ENCODE measurements at regions not wholly inside any gene's neighbourhood (a gene's known extent, or its start where the extent isn't known, plus 50 kb on each side); places are given as distances from the start of the nearest gene placed in this dataset.

DNA sequence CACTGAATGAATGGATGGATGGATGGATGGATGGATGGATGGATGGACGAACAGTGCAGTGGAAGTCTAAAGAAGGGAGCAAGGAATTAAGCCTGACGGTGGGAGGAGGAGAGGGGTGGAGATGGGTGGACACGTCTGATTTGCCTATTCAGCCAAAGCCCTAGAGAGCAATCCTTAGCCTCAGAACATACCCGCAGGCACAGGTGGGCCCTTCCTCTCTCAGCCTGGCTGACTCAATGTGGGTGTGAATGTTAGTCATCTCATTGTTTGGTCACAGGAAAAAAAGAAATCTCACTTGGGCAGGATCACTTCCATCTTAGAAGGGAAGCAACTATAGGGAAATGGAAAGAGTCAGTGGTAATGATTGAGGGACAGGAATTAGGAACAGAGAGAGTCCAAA is 165.9 kb downstream of the PJA1 start:
- intact Hi-C loops (cut with DNase I): loop anchor here in 1 of 2 donors (5.0 kb wide), 1 partner anchor 167 kb away; no protein-coding TSS in a partner anchor
- H3K27me3 ChIP-seq (ENCODE audit: insufficient read depth in 3 of 3, low read length in 2 of 3): peaks cover 0 to 28% (median 0%) of the 10 kb centered on the region in 3 donors
- TF ChIP-seq CTCF (IDR thresholded peaks at IDR 0.05): no peak
- no peak for DNase-seq
- no peak overlapping the region for H3K4me3 ChIP-seq
- H3K27ac ChIP-seq: no peak overlapping the region
- 40 to 68% (median 67%) methylated on average over 4 of the region's 4 CpGs for WGBS, 3 donors
- peaks cover 5% of the 10 kb centered on the region for H3K4me1 ChIP-seq
- no peaks in the 10 kb centered on the region for H3K36me3 ChIP-seq (ENCODE audit: insufficient read depth in 1 of 2, low read depth in 1 of 2)
- ATAC-seq: no peak
- H3K9me3 ChIP-seq: no peaks in the 10 kb centered on the region

- Histone ChIP-seq H3K4me1 (peaks cover 5% of the 10 kb centered on the region), H3K9me3 (no peaks in the 10 kb centered on the region), H3K4me3 (no peak overlapping the region), H3K27ac (no peak overlapping the region), H3K27me3 (ENCODE audit: insufficient read depth in 3 of 3, low read length in 2 of 3) (peaks cover 0 to 28% (median 0%) of the 10 kb centered on the region in 3 donors), H3K36me3 (ENCODE audit: insufficient read depth in 1 of 2, low read depth in 1 of 2) (no peaks in the 10 kb centered on the region)
- ATAC-seq: peak in 1 of 4 donors; percentile 31
- TF ChIP-seq CTCF (IDR thresholded peaks at IDR 0.05): no peak
- DNase-seq: no peak
- WGBS, 3 donors: 62 to 75% (median 69%) methylated on average over 4 of the region's 4 CpGs
- intact Hi-C loops (cut with DNase I): loop anchor here in 1 of 2 donors (5.0 kb wide), 1 partner anchor 166 kb away; no protein-coding TSS in a partner anchor
Measured at GRCh38 chrX:68998716-68999115, 166.5 kb downstream of the PJA1 start.

GRCh38 chrX:68997911-68998310 is 167.3 kb downstream of the PJA1 start:
- intact Hi-C loops (cut with DNase I): loop anchor here in 1 of 2 donors (5.0 kb wide), 1 partner anchor 166 kb away; no protein-coding TSS in a partner anchor
- no peaks in the 10 kb centered on the region for H3K36me3 ChIP-seq (ENCODE audit: insufficient read depth in 1 of 2, low read depth in 1 of 2)
- ATAC-seq (peak in 3 of 4 donors; percentile 54 to 67 (median 63)), DNase-seq (peak in 1 of 2 donors; percentile 32)
- WGBS, 3 donors: 0 to 12% (median 9%) methylated on average over 1 to 2 of the region's 2 CpGs
- H3K4me3 ChIP-seq: no peak overlapping the region
- no peak for TF ChIP-seq CTCF (IDR thresholded peaks at IDR 0.05)
- H3K27me3 ChIP-seq (ENCODE audit: insufficient read depth in 3 of 3, low read length in 2 of 3): peaks cover 0 to 28% (median 0%) of the 10 kb centered on the region in 3 donors
- H3K9me3 ChIP-seq: no peaks in the 10 kb centered on the region
- H3K4me1 ChIP-seq: peaks cover 5% of the 10 kb centered on the region
- no peak overlapping the region for H3K27ac ChIP-seq

- WGBS, 3 donors: 40 to 51% (median 49%) methylated on average over 4 of the region's 4 CpGs
- no peak for DNase-seq
- no peak for TF ChIP-seq CTCF (IDR thresholded peaks at IDR 0.05)
Measured at GRCh38 chrX:68997511-68997910, 167.7 kb downstream of the PJA1 start.

More at GRCh38 chrX:68997511-68997910, 167.7 kb downstream of the PJA1 start:
- Histone ChIP-seq H3K36me3 (ENCODE audit: insufficient read depth in 1 of 2, low read depth in 1 of 2) (no peaks in the 10 kb centered on the region), H3K27ac (no peak overlapping the region), H3K4me1 (peaks cover 5% of the 10 kb centered on the region), H3K27me3 (ENCODE audit: insufficient read depth in 3 of 3, low read length in 2 of 3) (peaks cover 0 to 29% (median 0%) of the 10 kb centered on the region in 3 donors), H3K9me3 (no peaks in the 10 kb centered on the region), H3K4me3 (no peak overlapping the region)
- no peak for ATAC-seq
- intact Hi-C loops (cut with DNase I): loop anchor here in 1 of 2 donors (5.0 kb wide), 1 partner anchor 165 kb away; no protein-coding TSS in a partner anchor

Measured in psoas muscle (tissue), 7 donors.